GM12892 (cell line): ENCODE measurements at regions not wholly inside any gene's neighbourhood (a gene's known extent, or its start where the extent isn't known, plus 50 kb on each side); places are given as distances from the start of the nearest gene placed in this dataset.
"Not testable (repeated sequence)": the region's sequence is repeated elsewhere in the genome, so short reads cannot be mapped to it uniquely, and the experiment has no call there.

Experiments
- POLR2A ChIP-seq: IDR thresholded peaks from 2 replicates; pipeline ENCODE4 v1.6.1; 2011; ENCODE audit warnings: low read depth, low read length, control low read depth
- POLR2AphosphoS5 ChIP-seq: IDR thresholded peaks from 2 replicates; pipeline ENCODE4 v1.6.1; 2011; ENCODE audit warnings: low read depth, low read length, control low read depth

DNA sequence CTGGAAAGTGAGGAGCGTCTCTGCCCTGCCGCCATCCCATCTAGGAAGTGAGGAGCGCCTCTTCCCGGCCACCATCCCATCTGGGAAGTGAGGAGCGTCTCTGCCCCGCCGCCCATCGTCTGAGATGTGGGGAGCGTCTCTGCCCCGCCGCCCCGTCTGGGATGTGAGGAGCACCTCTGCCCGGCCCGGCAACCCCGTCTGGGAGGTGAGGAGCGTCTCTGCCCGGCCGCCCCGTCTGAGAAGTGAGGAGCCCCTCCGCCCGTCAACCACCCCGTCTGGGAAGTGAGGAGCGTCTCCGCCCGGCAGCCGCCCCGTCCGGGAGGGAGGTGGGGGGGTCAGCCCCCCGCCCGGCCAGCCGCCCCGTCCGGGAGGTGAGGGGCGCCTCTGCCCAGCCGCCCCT is 67.2 kb upstream of the FAT3 start:
- TF ChIP-seq POLR2AphosphoS5, POLR2A: not testable (repeated sequence)
